GM19468 (cell line): ENCODE measurements at regions not wholly inside any gene's neighbourhood (a gene's known extent, or its start where the extent isn't known, plus 50 kb on each side); places are given as distances from the start of the nearest gene placed in this dataset.

Experiments
- ATAC-seq: cut with Tn5 transposase; IDR thresholded peaks from one replicate; pipeline ENCODE4 v1.9.1; 2021; ENCODE audit warnings: mild to moderate bottlenecking, moderate library complexity, moderate number of reproducible peaks; ENCODE audit not compliant: unreplicated experiment; ENCODE audit errors: extremely low read depth

- no peak for ATAC-seq
Measured at GRCh38 chr5:2015124-2015848, 132.6 kb upstream of the IRX4 start.

GRCh38 chr5:2014058-2014610 is 131.4 kb upstream of the IRX4 start:
- ATAC-seq: no peak

GRCh38 chr5:2013301-2014057 is 130.8 kb upstream of the IRX4 start:
- ATAC-seq: no peak

GRCh38 chr5:2012885-2013284 is 130.2 kb upstream of the IRX4 start:
- no peak for ATAC-seq

- no peak for ATAC-seq
Measured at GRCh38 chr5:2011481-2012411, 129.0 kb upstream of the IRX4 start.

- ATAC-seq: no peak
Measured at GRCh38 chr5:2010940-2011339, 128.2 kb upstream of the IRX4 start.

GRCh38 chr5:2009986-2010914 is 127.5 kb upstream of the IRX4 start:
- no peak for ATAC-seq

DNA sequence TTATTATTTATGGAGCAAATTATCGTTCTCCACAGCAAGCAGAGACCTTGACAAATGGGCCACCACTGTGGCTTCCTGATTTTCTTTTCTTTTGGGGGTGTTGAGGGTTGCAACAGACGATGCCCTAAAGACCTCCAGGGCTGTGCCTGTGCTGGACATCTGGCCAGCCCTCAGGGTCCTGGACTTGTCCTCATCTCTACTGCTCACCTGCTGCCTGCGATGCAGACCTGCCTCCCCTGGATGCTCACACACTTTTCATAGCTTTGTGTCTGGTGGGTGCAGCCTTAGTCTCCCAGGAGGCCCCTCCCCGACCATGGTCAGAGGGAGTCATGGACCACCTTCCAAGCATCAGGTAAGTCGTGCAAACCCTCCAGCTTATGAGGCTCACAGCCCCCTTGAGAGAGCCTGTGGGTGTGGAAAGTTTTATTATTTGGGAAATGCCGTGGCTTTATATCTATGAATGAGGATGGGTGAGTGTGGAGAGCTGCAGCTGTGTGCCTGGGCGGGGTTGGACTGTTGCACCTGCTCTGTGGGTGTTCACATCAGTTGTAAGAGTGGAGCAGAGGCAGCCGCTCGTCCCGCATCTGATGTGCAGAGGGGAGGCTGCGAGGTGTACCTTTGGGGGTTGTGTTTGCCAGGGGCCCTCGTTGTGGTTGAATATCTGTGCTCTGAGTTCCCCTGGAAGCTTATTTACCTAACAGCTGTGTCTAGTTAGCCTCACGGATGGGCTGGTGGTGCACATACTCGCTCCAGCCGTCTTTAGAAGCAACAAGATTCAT is 126.3 kb upstream of the IRX4 start:
- no peak for ATAC-seq

DNA sequence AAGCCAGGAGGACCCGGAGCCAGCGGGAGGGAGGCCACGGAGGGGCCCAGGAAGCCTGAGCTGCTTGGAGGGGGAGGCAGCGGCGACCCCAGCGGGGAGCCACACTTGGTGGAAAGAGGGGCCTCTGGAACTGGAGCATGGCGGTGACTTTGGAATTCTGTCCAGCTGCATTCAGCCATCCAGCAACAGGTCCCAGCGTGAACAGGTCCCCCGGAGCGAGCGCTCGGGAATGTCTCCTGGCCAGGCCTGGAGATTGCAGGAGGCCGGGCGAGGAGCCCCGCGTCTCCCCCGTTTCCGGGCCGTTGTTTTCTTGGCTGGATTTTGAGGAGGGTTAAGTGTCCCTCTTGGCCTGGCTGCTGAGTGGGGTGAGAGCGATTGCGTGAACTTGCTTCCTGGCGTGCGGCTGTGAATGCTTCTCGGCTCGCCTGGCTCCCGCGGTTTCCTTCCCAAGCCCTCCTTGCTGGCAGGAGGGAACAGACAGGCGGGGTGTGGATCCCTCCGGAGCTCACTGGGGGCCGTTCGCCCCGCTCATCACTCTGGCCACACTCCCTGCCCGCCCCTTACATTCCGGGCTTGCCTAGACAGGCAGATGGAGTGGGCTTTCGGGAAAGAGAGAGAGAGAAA is 125.3 kb upstream of the IRX4 start:
- no peak for ATAC-seq

DNA sequence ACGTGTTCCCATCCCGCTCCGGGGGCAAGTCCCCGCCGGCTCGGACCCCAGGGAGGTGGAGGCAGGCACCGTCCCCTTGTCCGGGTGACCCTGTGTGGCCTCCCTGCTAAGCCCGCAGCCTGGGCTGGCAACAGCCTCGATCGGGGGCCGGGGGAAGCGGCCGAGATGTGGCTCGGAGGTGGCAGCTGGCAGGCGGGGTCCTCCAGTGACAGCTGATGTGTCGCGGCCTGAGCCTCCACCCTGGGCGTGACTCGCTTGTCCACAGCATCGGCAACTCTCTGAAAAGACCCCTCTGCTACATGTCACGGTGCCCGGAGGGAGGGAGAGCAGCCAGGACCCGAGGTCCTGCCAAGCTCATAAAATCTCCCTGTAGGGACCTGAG is 124.8 kb upstream of the IRX4 start:
- no peak for ATAC-seq

DNA sequence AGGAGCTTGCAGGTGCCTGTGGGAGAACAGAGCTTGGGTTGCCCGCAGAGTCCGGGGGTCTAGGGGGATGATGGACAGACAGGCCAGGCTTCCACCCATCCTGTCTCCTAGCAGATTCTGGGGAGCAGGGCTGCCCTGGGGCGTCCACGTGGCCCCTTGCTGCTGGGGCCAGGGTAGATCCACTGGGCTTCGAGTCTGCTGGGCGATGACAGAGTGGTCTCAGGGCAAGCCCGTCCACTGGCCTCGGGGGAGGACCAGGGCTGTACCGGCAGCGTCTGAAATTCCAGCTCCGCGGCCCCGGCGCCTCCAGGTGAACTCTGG is 124.2 kb upstream of the IRX4 start:
- ATAC-seq: no peak

- no peak for ATAC-seq
Measured at GRCh38 chr5:2006193-2006970, 123.7 kb upstream of the IRX4 start.

GRCh38 chr5:2005101-2006041 is 122.6 kb upstream of the IRX4 start:
- no peak for ATAC-seq

DNA sequence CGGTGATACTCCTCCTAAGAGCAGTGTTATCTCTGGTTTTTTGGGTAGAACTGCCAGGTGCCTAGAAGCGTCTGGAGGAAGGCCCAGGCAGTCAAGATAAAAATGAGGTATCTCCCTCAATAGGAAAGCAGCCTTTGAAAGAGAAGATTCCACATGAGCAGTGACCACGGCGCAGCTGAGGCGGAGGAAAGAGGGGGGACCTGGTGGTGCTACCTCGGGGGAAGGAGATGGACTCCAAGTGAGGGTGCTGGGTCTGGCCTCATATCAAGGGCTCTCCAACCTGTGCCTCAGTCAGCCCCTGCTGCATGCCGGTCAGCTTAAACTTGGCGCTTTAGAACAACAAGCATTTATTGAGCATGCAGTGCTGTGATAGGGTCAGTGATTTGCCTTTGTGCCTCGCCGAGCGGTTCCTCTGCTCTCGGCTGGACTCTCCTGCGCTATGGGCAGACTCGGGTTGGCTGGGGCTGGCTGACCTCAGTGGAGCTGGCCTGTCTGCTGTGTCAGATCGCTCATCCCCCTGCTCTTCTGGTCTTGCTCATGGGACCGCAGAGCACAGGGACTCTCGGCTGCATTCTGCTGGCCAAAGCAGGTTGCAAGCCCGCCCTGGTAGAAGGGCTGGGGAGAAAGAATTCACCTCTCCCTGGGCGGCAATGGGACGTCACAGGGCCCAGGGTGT is 121.1 kb upstream of the IRX4 start:
- ATAC-seq: no peak

DNA sequence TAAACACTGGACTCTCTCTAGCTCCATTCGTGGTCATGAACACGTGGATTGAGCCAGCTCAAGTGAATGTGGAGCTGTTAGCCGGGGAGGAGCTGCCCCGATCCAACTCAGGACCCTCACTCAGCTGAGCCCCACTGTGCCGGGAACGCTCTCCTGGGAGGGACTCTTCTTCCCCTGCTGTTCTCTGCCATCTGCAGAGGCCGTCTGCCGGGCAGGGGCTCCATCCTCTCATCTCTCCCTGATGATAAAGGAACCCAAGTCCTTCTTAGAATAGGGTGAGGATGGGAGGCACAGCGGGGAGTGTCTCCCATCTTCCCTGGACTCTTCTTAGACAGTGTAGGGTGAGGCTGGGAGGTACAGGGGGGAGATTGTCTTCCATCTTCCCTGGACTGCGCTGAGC is 120.5 kb upstream of the IRX4 start:
- ATAC-seq: no peak

GRCh38 chr5:2001300-2001699 is 118.6 kb upstream of the IRX4 start:
- ATAC-seq: no peak
